8988T (cell line): ENCODE measurements at regions not wholly inside any gene's neighbourhood (a gene's known extent, or its start where the extent isn't known, plus 50 kb on each side); places are given as distances from the start of the nearest gene placed in this dataset.
"Not testable (repeated sequence)": the region's sequence is repeated elsewhere in the genome, so short reads cannot be mapped to it uniquely, and the experiment has no call there.

ENCODE experiments used
- DNase-seq: peaks from one replicate; pipeline ENCODE4 v3.0.0; 2011

DNA sequence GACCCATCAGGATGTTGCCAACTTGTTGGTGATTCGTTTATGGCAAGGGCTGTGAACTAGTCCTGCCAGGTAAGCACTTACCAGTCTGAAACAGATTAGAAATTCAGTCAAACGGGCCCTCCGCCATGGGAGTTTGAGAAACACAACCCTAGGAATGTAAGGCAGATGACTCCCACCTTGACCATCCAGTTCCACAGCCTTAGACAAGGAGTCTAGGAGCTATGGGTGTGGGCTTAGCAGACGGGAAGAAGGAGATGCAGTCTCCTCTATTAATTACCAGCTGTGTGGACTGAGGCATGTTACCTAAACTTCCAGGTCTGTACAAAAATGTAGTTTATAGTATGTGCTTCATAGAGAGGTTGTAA is 319.4 kb upstream of the NCKAP5 start:
- DNase-seq, result no peak

DNA sequence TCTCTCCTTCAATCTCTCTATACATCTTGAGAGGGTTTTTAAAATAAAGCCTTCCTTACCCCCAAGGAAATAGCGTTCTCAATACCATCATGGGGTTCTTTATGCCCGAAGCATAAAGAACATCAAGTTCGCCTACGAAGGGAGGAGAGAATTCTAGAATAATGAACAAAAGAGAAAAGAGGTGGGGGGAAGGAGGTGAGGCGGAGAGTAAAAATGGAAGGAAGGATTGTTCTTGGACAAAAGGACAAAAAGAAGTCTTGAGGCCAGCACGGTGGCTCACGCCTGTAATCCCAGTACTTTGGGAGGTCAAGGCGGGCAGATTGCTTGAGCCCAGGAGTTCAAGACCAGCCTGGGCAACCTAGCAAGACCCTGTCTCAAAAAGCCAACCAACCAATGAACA is 319.8 kb upstream of the NCKAP5 start:
- no peak for DNase-seq

GRCh38 chr2:133888621-133889219 is 320.5 kb upstream of the NCKAP5 start:
- no peak for DNase-seq

DNA sequence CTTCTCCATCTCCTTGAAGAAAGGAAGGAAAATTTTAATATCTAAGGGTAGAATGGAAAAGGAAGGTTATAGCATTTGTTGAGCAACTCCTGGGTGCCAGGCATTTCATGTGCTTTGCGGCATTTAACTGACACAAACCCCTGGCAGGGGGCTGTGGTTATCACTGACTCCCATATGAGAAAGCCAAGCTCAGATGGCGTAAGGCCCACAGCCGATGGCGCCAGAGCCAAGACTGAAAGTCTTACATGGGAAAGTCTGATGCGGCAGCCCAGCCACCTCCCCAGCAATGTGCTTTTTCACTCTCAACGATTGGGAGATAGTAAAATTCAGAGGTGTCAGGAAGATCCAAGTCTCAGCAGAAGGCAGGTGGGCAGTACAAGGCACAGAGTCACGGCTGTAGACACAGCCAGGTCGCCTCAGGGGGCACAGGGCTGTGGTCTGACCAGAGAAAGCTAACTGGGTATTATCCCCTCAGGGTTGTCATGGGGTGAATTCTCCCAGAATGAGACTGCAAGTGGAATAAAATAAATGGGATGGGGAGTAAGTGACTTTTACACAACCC is 324.2 kb upstream of the NCKAP5 start:
- DNase-seq, result no peak

DNA sequence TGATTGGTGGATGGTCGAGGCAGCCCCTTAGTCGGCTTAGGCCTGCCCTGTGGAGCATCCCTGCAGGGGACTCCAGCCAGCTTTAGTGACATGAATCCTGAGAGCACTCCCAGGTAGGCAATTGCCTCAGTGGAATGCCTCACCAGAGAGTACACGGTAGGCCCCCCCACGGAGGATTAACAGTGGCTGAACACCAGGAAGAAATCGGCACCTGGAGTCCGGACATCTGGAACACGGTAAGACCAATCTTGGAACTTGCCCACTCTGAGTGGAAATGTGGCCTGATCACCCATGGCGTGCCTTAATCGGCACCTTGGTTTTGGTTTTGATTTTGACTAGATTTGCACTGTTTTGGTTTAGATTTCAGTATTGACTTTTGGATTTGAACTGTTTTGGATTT is 326.2 kb upstream of the NCKAP5 start:
- DNase-seq, result no peak

GRCh38 chr2:133897838-133898237 is 329.6 kb upstream of the NCKAP5 start:
- not testable (repeated sequence) for DNase-seq

DNA sequence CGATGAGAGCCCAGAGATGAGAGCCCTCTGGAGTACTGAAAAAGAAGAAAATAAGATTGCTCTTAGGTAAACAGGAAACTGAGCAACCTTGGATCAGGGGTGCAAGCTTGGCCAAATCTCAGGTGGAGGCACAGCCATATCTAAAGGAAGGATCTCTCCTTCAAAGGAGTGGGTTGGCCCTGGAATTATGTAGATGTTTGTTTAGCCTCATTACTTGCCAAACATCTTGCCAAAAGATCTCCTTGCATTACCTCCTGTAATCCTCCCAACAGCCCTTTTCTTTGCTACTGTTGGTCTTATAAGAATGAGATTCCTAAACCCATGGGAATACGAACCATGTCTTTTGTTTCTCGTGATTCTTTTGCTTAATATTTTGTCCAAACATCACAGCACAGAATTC is 332.6 kb upstream of the NCKAP5 start:
- DNase-seq, result no peak

- DNase-seq, result no peak
These were observed 338.1 kb upstream of the NCKAP5 start for GRCh38 chr2:133906396-133906795.

DNA sequence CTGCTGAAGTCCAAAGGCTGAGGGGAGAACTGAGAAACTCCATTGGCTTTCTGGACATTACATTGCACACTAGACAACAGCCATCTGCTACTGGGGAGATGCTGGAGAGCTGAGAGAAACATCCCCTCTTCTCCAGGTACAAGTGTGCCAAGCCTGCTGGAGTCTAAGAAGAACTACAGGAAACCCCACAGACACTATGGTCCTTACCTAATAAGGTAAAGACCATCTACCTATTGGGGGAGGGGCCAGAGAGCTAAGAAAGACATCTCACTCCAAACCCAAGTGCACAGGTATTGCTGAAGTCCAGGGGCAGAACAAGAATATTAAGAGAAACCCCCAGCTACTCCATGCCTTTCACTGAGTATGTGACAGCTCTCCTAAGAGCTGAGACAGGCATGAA is 338.7 kb upstream of the NCKAP5 start:
- DNase-seq, result no peak

DNA sequence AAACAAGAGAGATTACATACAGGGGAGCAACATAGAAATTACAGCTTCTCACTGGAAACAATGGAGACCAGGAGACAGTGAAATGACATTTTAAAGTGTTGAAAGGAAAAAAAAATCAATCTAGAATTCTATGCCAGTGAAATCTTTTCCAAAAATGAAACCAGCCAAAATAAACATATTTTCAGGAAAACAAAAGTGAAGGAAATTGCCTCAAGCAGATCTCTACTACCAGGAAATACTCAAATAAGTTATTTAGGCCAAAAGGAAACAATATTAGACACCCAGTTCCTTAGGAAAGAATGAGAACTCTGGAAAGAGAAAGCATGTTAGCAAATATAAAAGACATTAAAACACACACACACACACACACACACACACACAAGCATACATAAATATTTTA is 339.9 kb upstream of the NCKAP5 start:
- no peak for DNase-seq

- no peak for DNase-seq
These were observed 335.7 kb upstream of the MGAT5 start for GRCh38 chr2:133918141-133918540.

- DNase-seq, result no peak
These were observed 334.6 kb upstream of the MGAT5 start for GRCh38 chr2:133919285-133919684.

GRCh38 chr2:133927894-133928293 is 326.0 kb upstream of the MGAT5 start:
- no peak for DNase-seq

GRCh38 chr2:133936096-133936495 is 317.8 kb upstream of the MGAT5 start:
- DNase-seq, result no peak

DNA sequence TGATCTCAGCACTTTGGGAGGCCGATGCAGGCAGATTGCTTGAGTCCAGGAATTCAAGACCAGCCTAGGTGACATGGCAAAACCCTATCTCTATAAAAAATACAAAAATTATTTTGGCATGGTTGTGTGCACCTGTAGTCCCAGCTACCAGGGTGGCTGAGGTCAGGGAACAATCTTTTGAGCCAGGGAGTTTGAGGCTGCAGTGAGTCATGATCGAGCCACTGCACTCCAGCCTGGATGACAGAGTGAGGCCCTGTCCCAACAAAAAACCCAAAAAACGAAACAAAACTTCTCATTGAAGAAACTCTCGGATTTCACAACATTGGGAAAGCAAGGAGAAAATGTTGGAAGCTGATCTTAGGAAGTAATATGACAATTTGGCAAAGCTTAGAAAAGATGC is 317.3 kb upstream of the MGAT5 start:
- DNase-seq, result no peak

DNA sequence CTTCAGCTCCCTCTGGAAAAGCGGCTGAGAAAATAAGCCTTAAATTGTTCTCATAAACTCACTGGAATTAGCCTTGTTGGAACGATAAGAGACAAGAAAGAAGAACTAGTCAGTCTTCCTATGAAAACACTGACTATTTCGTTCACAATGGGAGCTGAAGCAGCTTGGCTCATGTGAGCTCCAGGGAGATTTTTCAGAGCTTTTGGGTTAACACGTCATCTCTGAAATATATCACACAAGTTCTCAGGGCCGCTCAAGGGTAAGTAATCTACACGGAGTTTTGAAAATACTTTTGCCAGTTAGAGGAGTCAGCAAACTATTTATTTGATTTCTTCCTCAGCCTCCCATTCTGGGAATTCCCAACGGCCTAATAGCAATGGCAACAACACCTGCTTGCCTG is 316.2 kb upstream of the MGAT5 start:
- DNase-seq, result no peak

DNA sequence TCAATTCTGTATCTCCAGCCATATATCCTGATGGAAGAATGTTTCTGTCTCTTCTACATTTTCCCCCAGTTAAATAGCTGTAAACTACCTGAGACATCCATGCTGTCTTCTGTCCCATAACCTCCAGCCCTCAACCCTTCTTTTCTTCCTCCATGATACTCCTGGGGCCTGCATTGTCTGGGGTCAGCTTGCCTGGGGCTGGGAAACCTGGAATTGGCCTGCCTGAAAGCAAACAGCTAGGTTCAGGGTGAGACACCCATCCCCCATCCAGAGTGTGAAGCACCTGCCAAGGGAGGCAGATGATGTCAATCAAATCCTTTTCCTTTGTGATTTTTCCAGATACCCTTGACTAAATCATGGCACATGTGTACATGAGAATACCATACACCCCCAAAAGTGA is 313.7 kb upstream of the MGAT5 start:
- no peak for DNase-seq

- no peak for DNase-seq
These were observed 312.2 kb upstream of the MGAT5 start for GRCh38 chr2:133941666-133942065.

DNA sequence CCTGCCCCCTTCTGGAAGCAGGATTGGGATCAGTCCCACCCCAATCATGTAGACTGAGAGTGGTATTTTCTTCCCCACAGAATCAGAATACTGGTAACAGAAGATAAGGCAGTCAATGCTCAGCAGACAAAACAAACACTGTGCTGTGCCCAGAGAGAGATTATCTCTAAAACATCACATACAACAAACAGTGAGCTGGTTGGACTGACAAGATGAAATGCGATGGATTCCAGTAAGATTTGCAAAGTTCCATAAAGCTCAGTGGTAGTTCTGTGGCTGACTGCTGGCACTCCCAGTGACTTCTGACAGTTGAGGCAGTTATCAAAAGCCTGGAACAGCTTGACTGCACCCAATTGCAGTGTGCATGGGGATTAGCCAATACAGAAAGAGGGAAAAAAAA is 311.5 kb upstream of the MGAT5 start:
- no peak for DNase-seq

DNA sequence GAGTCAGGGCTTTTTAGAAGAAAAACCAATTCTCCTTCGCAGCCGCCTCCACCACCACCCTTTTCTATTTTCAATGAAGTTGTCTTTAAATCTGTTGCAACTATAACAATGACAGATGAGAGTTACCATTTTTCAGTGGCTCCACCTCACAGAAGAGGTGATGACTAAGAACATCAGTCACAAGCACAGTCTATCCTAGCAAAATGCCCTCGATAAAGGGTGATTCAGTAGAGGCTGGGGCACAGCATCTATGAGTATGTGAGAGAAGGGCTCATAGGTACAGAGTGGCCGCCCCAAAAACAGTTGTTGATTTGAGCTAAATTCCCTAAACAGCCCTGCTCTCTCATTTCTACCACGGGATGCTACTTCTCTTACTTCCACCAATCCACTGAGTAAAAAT is 310.8 kb upstream of the MGAT5 start:
- no peak for DNase-seq

DNA sequence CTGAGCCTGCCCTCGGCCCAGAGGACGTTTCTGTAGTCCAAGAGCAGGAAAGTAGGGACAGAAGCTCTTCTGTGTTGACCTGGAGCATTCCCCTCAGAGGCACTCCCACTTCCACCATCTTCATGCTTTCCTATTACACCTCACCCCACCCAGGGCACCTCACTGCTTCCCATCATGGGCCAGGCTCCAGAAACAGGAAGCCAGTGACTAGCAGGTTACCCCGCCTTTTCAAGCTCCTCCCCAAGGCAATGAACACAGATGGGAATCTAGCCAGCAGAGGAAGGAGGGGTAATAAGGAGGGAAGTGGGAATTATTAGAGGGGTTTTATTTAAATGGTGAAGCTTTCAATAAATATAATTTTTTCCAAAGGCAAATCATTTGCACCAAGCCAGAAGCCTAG is 308.8 kb upstream of the MGAT5 start:
- no peak for DNase-seq

DNA sequence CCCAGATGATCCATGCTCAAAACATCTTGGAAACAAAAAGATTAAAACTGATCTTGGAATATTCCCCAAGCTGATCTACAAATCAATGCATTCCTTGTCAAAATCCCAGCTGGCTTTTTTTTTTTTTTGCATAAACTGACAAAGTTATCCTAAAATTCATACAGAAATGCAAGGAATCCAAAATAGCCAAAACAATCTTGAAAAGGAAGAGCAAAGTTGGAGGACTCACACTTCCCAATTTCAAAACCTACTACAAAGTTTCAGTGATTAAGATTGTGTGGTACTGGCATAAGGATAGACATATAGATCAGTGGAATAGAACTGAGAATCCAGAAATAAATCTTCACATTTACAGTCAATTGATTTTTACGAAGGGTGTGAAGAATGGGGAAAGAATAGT is 306.8 kb upstream of the MGAT5 start:
- no peak for DNase-seq

DNA sequence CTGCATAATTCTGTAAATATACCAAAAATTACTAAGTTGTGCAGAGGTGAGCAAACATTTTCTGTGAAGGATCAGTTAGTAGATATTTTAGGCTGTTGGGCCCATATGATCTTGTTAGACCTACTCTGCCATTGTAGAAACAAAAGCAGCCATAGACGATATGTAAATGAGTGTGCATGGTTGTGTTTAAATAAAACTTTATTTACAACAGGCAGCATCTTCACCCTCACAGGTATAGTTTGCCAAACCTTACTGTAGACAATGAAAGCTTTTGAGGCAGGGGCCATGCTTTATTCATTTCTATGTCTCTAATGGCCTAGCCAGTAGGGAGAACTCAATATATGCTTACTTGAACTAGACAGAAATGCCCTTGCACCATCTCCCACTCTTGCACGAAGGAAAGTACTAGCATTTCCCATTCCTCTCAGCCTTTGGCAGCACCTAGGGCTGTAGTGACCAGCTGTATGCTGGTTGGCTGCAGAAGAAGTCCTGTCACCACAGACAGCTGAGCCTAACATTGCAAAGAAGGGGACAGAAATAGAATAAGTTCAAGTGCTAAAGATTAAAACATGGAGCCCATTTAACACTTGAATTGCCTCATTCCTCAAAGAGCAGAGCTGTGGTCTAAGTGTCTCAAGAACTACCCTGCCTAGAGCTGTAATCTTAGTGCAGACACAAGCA is 305.1 kb upstream of the MGAT5 start:
- DNase-seq, result no peak

GRCh38 chr2:133949595-133949994 is 304.3 kb upstream of the MGAT5 start:
- DNase-seq, result no peak

GRCh38 chr2:133951209-133951608 is 302.7 kb upstream of the MGAT5 start:
- DNase-seq, result no peak
